Fibroblast of lung (primary cell): ENCODE measurements at regions not wholly inside any gene's neighbourhood (a gene's known extent, or its start where the extent isn't known, plus 50 kb on each side); places are given as distances from the start of the nearest gene placed in this dataset.

ENCODE experiments used
- CTCF ChIP-seq, 2 donors: IDR thresholded peaks in 1 of 2; conservative IDR thresholded peaks in 1 of 2; 1 replicate in 1 of 2; 2 replicates in 1 of 2; pipeline ENCODE4 v1.5.1; 2011 to 2012; ENCODE audit warnings: low read length in 2 of 2, control low read depth in 1 of 2, inconsistent platforms in 1 of 2, low read depth in 1 of 2, mild to moderate bottlenecking in 1 of 2
- EZH2 ChIP-seq: IDR thresholded peaks from 2 replicates; pipeline ENCODE4 v1.5.1; 2012; ENCODE audit warnings: low read length, control low read depth, mild to moderate bottlenecking; ENCODE audit errors: missing control alignments

- TF ChIP-seq EZH2 (no peak), CTCF (conservative IDR thresholded peaks at IDR 0.05 in 1 of 2, IDR thresholded peaks at IDR 0.05 in 1 of 2; ENCODE audit: low read depth in 1 of 2, low read length in 2 of 2) (no peak)
Observed at GRCh38 chr12:107855471-107855870, 81.0 kb downstream of the ASCL4 start.
